22Rv1 (cell line): ENCODE measurements at regions not wholly inside any gene's neighbourhood (a gene's known extent, or its start where the extent isn't known, plus 50 kb on each side); places are given as distances from the start of the nearest gene placed in this dataset.

Experiments used
- CTCF ChIP-seq: fragments of 450-650 bp; IDR thresholded peaks from 2 replicates; pipeline ENCODE4 v1.5.1; 2017; ENCODE audit warnings: mild to moderate bottlenecking
- ZFX ChIP-seq: fragments of 450-650 bp; IDR thresholded peaks from 2 replicates; pipeline ENCODE4 v1.6.1; 2017; ENCODE audit warnings: antibody characterized with exemption, borderline replicate concordance

GRCh38 chr10:43846968-43847367 is 198.3 kb upstream of the ZNF32 start:
- TF ChIP-seq CTCF, result no peak
- TF ChIP-seq ZFX, result no peak
